ENCODE measurements at regions not wholly inside any gene's neighbourhood (a gene's known extent, or its start where the extent isn't known, plus 50 kb on each side); places are given as distances from the start of the nearest gene placed in this dataset.

DNA sequence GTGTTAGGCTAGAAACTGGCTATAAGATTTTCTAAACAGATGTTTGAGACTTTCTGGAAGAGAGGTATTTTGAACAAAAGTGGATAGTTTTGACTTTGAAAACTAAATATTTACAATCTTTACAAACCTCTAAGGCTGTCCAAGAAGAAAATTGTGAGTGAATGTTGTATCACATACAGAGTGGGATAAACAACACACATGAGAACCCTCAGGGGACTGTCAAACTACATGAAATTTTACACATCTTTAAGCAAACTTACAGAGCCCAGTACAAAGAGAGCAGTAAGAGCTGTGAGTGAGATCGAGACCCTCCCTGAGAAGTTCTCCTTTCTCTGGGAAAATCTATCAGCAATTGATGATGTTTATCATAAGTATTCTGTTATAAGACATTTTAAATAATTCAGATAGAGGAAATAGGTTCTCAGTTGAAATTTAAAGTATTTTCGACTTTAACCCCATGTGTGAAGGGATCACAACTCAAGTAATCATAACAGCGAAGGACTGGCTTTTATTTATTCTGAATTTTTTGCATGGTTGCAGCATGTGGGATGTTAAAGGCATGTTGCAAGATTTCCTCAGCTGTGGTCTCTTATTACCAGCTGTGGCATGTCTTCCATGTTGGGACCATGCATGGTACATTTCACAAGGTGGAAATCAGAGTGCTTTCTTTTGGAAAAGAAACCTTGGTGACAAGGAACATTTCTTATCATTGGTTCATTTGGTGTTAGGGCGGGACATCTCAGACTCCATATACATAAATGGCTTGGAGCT lies 264.0 kb upstream of the PRICKLE1 start:
- DNase-seq = no peak

GRCh38 chr12:42846782-42847181 lies 257.2 kb upstream of the PRICKLE1 start:
- DNase-seq = no peak

- no peak for DNase-seq
Measured at GRCh38 chr12:42834062-42834461, 244.5 kb upstream of the PRICKLE1 start.

- no peak for DNase-seq
Measured at GRCh38 chr12:42828836-42829235, 239.3 kb upstream of the PRICKLE1 start.

DNA sequence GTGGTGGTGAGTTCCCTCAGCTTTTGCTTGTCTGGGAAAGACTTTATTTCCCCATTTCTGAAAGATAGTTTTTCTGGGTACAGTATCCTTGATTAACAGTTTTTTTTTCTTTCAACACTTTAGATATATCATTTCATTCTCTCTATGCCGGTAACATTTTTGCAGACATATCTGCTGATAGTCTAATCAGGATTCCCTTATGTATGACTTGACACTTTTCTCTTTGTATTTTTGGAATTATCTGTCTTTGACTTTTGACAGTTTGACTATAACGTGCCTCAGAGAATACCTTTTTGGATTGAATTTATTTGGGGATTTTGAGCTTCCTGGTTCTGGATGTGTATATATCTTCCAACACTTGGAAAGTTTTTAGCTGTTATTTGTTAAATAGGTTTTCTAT lies 234.8 kb upstream of the PRICKLE1 start:
- DNase-seq = no peak

- no peak for DNase-seq
Measured at GRCh38 chr12:42823679-42824078, 234.1 kb upstream of the PRICKLE1 start.

DNA sequence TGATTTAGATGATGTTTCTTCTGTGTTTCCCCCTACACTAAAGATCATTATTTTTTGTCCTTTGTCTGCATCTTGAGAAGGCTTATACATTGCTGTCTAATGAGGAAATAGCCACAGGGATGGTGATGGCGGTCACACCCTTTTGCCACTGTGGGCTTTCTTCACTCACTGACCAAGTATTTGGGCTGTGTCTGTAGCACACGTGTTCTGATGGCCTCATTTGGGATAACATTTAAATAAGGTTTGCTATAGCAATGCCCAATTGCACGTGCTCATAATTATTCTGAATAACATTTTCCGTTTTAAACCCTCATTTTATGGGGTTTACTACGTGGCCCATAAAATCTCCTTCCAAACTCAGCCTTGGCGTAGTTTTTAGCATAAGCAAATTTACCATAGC lies 230.3 kb upstream of the PRICKLE1 start:
- DNase-seq = no peak

- DNase-seq = no peak
Measured at GRCh38 chr12:42815068-42815467, 225.5 kb upstream of the PRICKLE1 start.

GRCh38 chr12:42812871-42813270 lies 223.3 kb upstream of the PRICKLE1 start:
- no peak for DNase-seq

- DNase-seq = no peak
Measured at GRCh38 chr12:42812086-42812485, 222.5 kb upstream of the PRICKLE1 start.

DNA sequence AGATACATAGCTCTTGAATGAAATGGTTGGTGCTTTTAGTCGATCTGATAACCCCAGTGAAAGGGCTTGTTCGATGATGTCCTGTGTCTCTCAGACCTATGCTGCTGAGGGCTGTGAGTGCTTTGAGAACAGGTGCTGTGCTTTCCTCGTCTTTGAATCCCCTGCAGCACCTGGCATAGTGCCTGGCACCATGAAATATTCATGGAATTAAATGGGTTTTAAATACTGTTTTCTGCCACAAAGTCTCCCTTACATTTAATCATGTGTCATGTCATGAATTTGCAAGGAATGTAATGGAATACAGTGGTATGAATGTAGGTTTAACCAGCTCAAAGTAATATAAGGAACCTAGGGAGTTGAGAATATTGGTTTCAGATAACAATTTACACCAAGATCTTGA lies 220.5 kb upstream of the PRICKLE1 start:
- no peak for DNase-seq

DNA sequence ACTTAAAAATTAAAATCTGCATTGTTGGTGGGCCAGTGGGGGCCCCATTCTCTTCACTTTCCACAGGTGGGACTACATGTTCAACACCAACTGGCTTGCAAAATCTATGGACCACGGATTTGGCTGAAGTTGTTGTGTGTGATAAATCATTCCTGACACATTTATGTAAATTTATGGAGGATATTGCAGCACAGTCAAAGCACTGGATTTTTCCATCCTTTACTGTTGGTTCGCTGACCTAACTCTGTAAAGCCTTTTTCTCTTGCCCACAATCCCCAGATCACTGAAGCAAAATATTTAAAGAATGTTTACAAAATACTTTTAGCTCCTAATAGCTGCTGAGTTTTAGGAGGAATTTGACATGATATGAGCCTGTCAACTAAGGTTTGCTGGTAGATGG lies 219.7 kb upstream of the PRICKLE1 start:
- no peak for DNase-seq

GRCh38 chr12:42807766-42808165 lies 218.2 kb upstream of the PRICKLE1 start:
- DNase-seq = no peak

DNA sequence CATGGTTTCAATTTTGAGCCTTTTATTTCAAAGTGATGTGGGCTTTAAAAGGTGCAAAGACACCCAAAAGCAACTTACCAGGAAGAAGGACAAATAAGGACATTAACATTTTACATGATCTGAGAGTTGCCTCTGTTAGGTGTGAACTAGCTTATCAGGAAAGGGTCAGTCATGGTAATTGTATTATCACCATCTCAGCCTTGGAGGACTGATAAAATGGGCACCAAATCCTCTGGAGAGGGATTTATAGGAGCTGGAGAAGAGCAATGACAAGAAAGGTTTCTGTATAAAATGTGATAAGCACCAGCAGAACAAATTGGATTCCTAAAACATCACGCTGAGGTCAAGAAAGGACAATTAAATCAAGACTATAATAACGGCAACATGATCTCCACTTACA lies 217.7 kb upstream of the PRICKLE1 start:
- DNase-seq = no peak

- no peak for DNase-seq
Measured at GRCh38 chr12:42804928-42805327, 215.4 kb upstream of the PRICKLE1 start.

GRCh38 chr12:42802785-42803189 lies 213.2 kb upstream of the PRICKLE1 start:
- no peak for DNase-seq

GRCh38 chr12:42801271-42801670 lies 211.7 kb upstream of the PRICKLE1 start:
- DNase-seq = no peak

DNA sequence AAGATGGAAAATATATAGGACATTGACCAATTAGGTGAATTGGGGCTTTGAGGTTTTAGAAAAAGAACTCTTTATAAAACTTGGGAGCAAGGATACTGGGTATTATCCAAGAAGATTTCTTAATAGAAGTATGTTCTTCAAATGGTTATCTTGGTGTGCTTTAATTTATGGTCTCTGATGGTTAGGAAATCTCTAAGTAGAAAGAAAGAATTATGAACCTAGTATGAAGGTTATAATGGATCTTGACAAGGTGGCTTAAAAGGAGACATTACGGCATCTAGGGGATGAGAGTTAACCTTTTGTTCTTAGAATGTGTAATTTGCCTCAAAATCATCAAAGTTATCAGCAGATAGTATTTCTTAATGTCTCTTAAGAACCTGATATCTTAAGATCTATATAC lies 210.4 kb upstream of the PRICKLE1 start:
- no peak for DNase-seq

- DNase-seq = no peak
Measured at GRCh38 chr12:42798811-42799438, 209.4 kb upstream of the PRICKLE1 start.

DNA sequence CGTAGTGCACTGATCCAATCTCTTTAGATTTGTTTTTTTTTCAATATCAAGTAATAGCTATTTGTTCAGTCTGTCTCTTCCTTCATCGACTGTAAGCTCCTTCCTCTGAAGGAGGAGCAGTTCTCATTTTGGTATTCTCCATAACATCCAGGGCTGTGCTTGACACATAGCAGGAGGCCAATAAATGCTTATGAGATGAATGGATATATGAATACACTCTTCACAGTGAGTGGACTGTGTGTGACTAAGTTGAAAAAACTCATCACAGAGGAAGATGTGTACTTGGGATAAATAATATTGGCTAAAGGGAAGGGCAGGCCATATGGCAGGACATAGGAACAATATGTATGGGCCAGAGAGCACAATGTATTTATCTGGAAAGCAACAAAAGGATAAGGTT lies 205.3 kb upstream of the PRICKLE1 start:
- DNase-seq = no peak

- DNase-seq = no peak
Measured at GRCh38 chr12:42793166-42793565, 203.6 kb upstream of the PRICKLE1 start.

GRCh38 chr12:42792265-42792664 lies 202.7 kb upstream of the PRICKLE1 start:
- DNase-seq = no peak

GRCh38 chr12:42791399-42791798 lies 201.9 kb upstream of the PRICKLE1 start:
- no peak for DNase-seq

- no peak for DNase-seq
Measured at GRCh38 chr12:42790761-42791151, 201.2 kb upstream of the PRICKLE1 start.
